AG04450 (cell line): ENCODE measurements at regions not wholly inside any gene's neighbourhood (a gene's known extent, or its start where the extent isn't known, plus 50 kb on each side); places are given as distances from the start of the nearest gene placed in this dataset.

Experiments
- CTCF ChIA-PET: fragments of 300-600, 350-600 bp; formaldehyde crosslinking; extraction: SDS; loops from one replicate; lab custom pipeline; 2022; ENCODE audit warnings: antibody characterized with exemption, inconsistent platforms; lab: Charles Lee
- POLR2A ChIA-PET: fragments of 350-600 bp; formaldehyde crosslinking; extraction: SDS; loops from one replicate; lab custom pipeline; 2021; ENCODE audit warnings: antibody characterized with exemption, inconsistent platforms; lab: Yijun Ruan, JAX
- DNase-seq: peaks from one replicate; pipeline ENCODE4 v3.0.0-alpha.2; 2011; ENCODE audit warnings: low read depth, low spot score
- H3K27ac ChIP-seq: one replicate; pipeline ENCODE4 v1.5.1; 2012; ENCODE audit warnings: low read depth, low read length, control low read depth
- H3K27me3 ChIP-seq: one replicate; pipeline ENCODE4 v1.6.0; 2012; ENCODE audit warnings: low read length; ENCODE audit not compliant: control insufficient read depth, insufficient read depth
- H3K4me3 ChIP-seq: 2 replicates; pipeline ENCODE4 v1.5.1; 2011; ENCODE audit warnings: mild to moderate bottlenecking, low read depth, low read length, control low read depth
- H3K9me3 ChIP-seq: 2 replicates; pipeline ENCODE4 v1.5.1; 2012; ENCODE audit warnings: low read length; ENCODE audit not compliant: control insufficient read depth, insufficient read depth
- TF ChIP-seq, protein P1 (sequence below): IDR thresholded peaks from 2 replicates; pipeline ENCODE4 v1.5.1; 2011; ENCODE audit warnings: low read depth, low read length, control low read depth, inconsistent platforms

DNA sequence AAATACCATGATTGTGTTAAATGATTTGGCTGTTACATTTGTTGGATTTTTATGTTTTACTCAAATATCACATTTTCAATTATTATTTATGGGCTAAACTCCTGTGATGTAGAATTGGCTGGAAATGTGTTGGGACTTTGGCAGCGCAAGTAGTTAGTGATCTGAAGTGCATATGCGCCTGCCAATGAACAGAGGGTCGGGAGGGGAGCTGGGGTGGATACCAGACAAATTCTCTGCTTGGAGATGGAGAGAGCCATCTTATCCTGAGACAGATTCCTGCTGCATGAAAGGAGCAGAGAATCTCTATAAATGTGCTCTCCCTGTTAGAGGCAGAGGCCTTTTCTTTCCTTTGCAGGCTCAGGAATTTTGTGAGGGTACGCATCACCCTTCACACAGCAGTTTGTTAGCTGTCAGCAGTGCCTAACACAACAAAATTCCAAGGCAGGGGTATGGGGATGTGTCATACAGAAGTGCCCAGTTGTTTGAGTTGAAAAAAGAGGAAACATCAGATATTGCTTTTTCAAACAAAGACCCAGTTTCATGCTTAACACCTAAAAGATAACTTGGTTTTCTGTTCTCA is 489.1 kb downstream of the CSNK1G3 start:
- no peak for DNase-seq
- CTCF ChIA-PET: interaction anchor here (0.7 to 0.8 kb wide), 3 partner anchors 11 to 330 kb away, joined by 3 to 12 read pairs (median 8); no protein-coding TSS in a partner anchor
- TF ChIP-seq, protein P1, sequence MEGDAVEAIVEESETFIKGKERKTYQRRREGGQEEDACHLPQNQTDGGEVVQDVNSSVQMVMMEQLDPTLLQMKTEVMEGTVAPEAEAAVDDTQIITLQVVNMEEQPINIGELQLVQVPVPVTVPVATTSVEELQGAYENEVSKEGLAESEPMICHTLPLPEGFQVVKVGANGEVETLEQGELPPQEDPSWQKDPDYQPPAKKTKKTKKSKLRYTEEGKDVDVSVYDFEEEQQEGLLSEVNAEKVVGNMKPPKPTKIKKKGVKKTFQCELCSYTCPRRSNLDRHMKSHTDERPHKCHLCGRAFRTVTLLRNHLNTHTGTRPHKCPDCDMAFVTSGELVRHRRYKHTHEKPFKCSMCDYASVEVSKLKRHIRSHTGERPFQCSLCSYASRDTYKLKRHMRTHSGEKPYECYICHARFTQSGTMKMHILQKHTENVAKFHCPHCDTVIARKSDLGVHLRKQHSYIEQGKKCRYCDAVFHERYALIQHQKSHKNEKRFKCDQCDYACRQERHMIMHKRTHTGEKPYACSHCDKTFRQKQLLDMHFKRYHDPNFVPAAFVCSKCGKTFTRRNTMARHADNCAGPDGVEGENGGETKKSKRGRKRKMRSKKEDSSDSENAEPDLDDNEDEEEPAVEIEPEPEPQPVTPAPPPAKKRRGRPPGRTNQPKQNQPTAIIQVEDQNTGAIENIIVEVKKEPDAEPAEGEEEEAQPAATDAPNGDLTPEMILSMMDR: no peak
- POLR2A ChIA-PET: interaction anchor here (0.6 kb wide), 1 partner anchor 42 kb away, joined by 10 read pairs; no protein-coding TSS in a partner anchor
- Histone ChIP-seq H3K4me3 (no peak overlapping the region), H3K9me3 (no peaks in the 10 kb centered on the region), H3K27me3 (no peaks in the 10 kb centered on the region), H3K27ac (no peak overlapping the region)

DNA sequence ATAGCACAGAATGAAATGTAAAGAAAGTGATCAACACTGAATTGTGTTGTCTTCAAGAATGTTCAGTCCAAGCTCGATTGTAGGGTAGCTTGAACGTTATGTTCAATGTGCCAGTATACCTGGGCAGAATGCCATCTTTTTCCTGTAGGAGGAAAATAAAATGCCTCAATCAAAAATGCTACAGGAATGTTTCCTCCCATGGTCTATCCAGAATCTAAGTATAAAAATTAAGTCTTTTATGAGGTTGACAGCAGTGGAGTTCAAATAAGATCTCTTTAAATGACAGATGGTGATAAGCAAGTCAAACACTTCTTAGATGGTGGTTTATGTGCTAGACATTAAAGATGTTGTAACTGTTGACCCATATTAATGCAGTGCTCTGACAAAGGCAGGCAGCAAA is 488.6 kb downstream of the CSNK1G3 start:
- POLR2A ChIA-PET: no interaction called here
- no peak for DNase-seq
- TF ChIP-seq, protein P1: no peak
- CTCF ChIA-PET: no interaction called here
- Histone ChIP-seq H3K4me3 (no peak overlapping the region), H3K9me3 (no peaks in the 10 kb centered on the region), H3K27ac (no peak overlapping the region), H3K27me3 (no peaks in the 10 kb centered on the region)

DNA sequence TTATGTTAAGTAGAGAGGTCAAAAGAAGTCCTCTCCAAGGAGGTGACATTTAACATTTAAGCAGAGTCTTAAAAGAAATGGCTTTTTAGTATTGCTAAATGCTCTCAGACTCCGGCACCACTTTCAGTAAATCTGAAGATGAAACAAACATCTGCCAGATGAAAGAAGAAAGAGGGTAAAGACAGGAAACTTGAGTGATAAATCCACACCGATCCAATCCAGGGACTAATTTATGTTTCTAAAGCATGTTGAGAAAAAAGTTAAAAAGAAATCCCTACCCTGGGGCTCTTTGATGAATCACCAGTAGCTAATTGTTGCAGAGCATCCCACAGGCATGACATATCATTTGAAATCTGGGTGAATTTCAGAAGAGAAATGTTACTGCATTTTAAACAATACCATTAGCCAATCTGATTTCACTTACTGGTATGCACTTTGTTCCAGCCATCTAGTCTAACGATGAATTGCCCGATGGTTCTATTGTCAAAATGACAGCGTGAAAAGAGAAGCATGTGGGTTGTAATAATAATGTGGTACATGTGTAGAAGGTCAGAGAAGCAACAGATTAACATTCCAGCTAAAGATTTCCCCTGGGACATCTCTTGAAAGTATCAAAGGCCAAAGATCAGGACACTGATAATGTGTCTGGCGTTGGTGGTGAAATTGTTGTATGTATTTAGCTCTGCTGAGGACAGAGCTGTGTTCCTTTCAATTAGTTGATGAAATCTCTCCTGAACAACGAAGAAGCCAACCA is 485.7 kb downstream of the CSNK1G3 start:
- TF ChIP-seq, protein P1: no peak
- H3K27ac ChIP-seq: no peak overlapping the region
- H3K27me3 ChIP-seq: no peaks in the 10 kb centered on the region
- no peaks in the 10 kb centered on the region for H3K9me3 ChIP-seq
- peak; percentile 4 for DNase-seq
- ChIA-PET POLR2A (no interaction called here), CTCF (interaction anchor here (0.6 kb wide), 1 partner anchor 326 kb away, joined by 3 read pairs; no protein-coding TSS in a partner anchor)
- no peak overlapping the region for H3K4me3 ChIP-seq

DNA sequence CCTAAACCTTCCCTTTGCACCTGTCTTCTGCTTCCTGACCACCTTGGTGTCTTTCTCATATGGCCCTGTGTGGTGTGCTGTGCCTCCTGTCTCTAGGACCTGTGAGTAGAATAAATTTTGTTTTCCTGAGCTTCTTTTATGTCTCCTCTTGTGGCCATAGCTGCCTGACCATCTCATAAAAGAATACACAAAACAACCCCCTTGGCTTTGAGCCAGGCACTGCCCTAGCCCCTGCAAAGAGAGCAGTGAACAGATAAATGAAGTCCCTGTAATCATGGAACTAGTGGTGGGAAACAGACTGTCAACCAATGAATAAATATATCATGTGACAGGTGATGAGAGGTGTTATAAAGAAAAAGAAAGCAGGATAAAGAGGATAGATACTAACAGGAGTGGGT is 485.1 kb downstream of the CSNK1G3 start:
- ChIA-PET POLR2A (no interaction called here), CTCF (no interaction called here)
- TF ChIP-seq, protein P1: no peak
- Histone ChIP-seq H3K27ac (no peak overlapping the region), H3K27me3 (no peaks in the 10 kb centered on the region), H3K4me3 (no peak overlapping the region), H3K9me3 (no peaks in the 10 kb centered on the region)
- no peak for DNase-seq

DNA sequence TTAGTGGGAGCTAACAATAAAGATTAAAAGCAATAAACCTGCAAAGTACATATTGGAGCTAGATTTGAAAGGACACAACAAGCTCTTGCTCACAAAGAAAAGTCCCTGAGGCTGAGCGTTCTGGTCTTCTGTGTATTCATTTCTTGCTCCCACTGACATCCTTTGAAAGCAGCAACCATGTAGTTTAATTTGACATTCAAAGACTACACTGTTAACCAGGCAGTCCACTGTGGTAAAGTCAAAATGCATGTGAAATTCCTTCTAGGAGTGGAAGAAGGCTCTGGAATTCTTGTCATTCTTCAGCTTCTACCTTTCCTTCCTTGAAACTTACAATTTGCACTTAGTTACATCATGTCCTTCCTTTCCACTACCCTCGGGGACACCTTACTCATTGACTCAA is 480.7 kb downstream of the CSNK1G3 start:
- no peaks in the 10 kb centered on the region for H3K9me3 ChIP-seq
- ChIA-PET CTCF (interaction anchor here (0.6 kb wide), 1 partner anchor 493 kb away, joined by 3 read pairs; no protein-coding TSS in a partner anchor), POLR2A (no interaction called here)
- H3K4me3 ChIP-seq: no peak overlapping the region
- DNase-seq: no peak
- no peak overlapping the region for H3K27ac ChIP-seq
- TF ChIP-seq, protein P1: no peak
- H3K27me3 ChIP-seq: no peaks in the 10 kb centered on the region
